SK-N-SH (cell line): ENCODE measurements at regions not wholly inside any gene's neighbourhood (a gene's known extent, or its start where the extent isn't known, plus 50 kb on each side); places are given as distances from the start of the nearest gene placed in this dataset.
"Not testable (repeated sequence)": the region's sequence is repeated elsewhere in the genome, so short reads cannot be mapped to it uniquely, and the experiment has no call there.

Experiments
- CTCF ChIA-PET: fragments of 300-600, 350-600 bp; formaldehyde crosslinking; extraction: SDS; loops from one replicate; lab custom pipeline; 2021; lab: Yijun Ruan, JAX
- POLR2A ChIA-PET: fragments of 350-600 bp; sonication (Branson Sonifier 250); formaldehyde crosslinking; extraction: SDS; loops from one replicate; lab custom pipeline; 2020; ENCODE audit warnings: antibody characterized with exemption, inconsistent platforms; lab: Yijun Ruan, JAX
- DNase-seq: peaks from one replicate; pipeline ENCODE4 v3.0.0; 2012
- H2AFZ ChIP-seq: fragments of 200-600 bp; sonication (generic); 2 replicates; pipeline ENCODE4 v1.8.1; 2016; ENCODE audit warnings: antibody characterized with exemption, mild to moderate bottlenecking, low read depth
- H3F3A ChIP-seq: fragments of 200-600 bp; sonication (generic); replicated peaks from 2 replicates; pipeline ENCODE3; 2016; ENCODE audit warnings: antibody characterized with exemption, mild to moderate bottlenecking; ENCODE audit not compliant: insufficient read depth
- H3K27ac ChIP-seq, 2 experiments: fragments of 200-500 bp in 1 of 2; fragments of 200-600 bp in 1 of 2; sonication (Bioruptor generic) in 1 of 2; sonication (generic), shearing (Covaris generic) in 1 of 2; 2 replicates each; pipeline versions ENCODE4 v1.5.1 to v1.6.1; 2014 to 2016; ENCODE audit warnings: low read depth in 2 of 2, inconsistent platforms in 1 of 2, low read length in 1 of 2, mild to moderate bottlenecking in 1 of 2, mixed read lengths in 1 of 2
- H3K27me3 ChIP-seq: fragments of 200-600 bp; sonication (generic), shearing (Covaris generic); 2 replicates; pipeline ENCODE4 v1.6.1; 2016; ENCODE audit warnings: mixed run types; ENCODE audit not compliant: insufficient read depth
- H3K36me3 ChIP-seq, 2 experiments: fragments of 200-500 bp in 1 of 2; fragments of 200-600 bp in 1 of 2; sonication (Bioruptor generic) in 1 of 2; sonication (generic) in 1 of 2; replicated peaks in 1 of 2; 2 replicates each; pipeline versions ENCODE3 to v1.5.1; 2014 to 2016; ENCODE audit warnings: low read length in 1 of 2, mild to moderate bottlenecking in 1 of 2; ENCODE audit not compliant: insufficient read depth in 2 of 2, control insufficient read depth in 1 of 2
- H3K4me1 ChIP-seq, 2 experiments: fragments of 200-500 bp in 1 of 2; fragments of 200-600 bp in 1 of 2; sonication (Bioruptor generic) in 1 of 2; sonication (generic), shearing (Covaris generic) in 1 of 2; 2 replicates each; pipeline versions ENCODE4 v1.5.1 to v1.6.1; 2014 to 2016; ENCODE audit warnings: low read depth in 1 of 2, low read length in 1 of 2, mixed run types in 1 of 2; ENCODE audit not compliant: insufficient read depth in 2 of 2, control insufficient read depth in 1 of 2
- H3K4me2 ChIP-seq: fragments of 200-600 bp; sonication (generic), shearing (Covaris generic); 2 replicates; pipeline ENCODE4 v1.6.1; 2017; ENCODE audit warnings: mixed run types
- H3K4me3 ChIP-seq, 2 experiments: fragments of 200-500 bp in 1 of 2; fragments of 200-600 bp in 1 of 2; sonication (Bioruptor generic) in 1 of 2; sonication (generic), shearing (Covaris generic) in 1 of 2; 2 replicates each; pipeline versions ENCODE4 v1.5.1 to v1.8.1; 2014 to 2016; ENCODE audit warnings: low read depth in 2 of 2, inconsistent platforms in 1 of 2, low read length in 1 of 2, mild to moderate bottlenecking in 1 of 2, mixed read lengths in 1 of 2, moderate library complexity in 1 of 2
- H3K79me2 ChIP-seq: fragments of 200-600 bp; sonication (generic); 2 replicates; pipeline ENCODE4 v1.8.1; 2017; ENCODE audit warnings: mild to moderate bottlenecking; ENCODE audit not compliant: insufficient read depth
- H3K9ac ChIP-seq: fragments of 200-600 bp; sonication (generic); 2 replicates; pipeline ENCODE4 v1.6.1; 2017; ENCODE audit warnings: mixed run types
- H3K9me2 ChIP-seq: fragments of 200-600 bp; sonication (generic); 2 replicates; pipeline ENCODE4 v1.6.1; 2017; ENCODE audit warnings: mixed run types
- H3K9me3 ChIP-seq: fragments of 200-600 bp; sonication (generic); 2 replicates; pipeline ENCODE4 v1.6.1; 2017; ENCODE audit warnings: mixed run types, mild to moderate bottlenecking, moderate library complexity
- H4K20me1 ChIP-seq: fragments of 200-600 bp; sonication (generic); 2 replicates; pipeline ENCODE4 v1.6.1; 2017; ENCODE audit warnings: mild to moderate bottlenecking, mixed run types; ENCODE audit not compliant: insufficient read depth
- JUND ChIP-seq: IDR thresholded peaks from 2 replicates; pipeline ENCODE4 v1.4.0; 2012
- RFX5 ChIP-seq: IDR thresholded peaks from 2 replicates; pipeline ENCODE4 v1.6.1; 2012; ENCODE audit warnings: mild to moderate bottlenecking, improper control_type of control experiment, low read length
- USF1 ChIP-seq: IDR thresholded peaks from 2 replicates; pipeline ENCODE4 v1.4.0; 2012; ENCODE audit warnings: low read depth, borderline replicate concordance
- USF2 ChIP-seq: fragments of 150-350 bp; IDR thresholded peaks from 2 replicates; pipeline ENCODE4 v1.6.1; 2017; ENCODE audit warnings: antibody characterized with exemption, low read length, low read depth, borderline replicate concordance
- WGBS: methylation state at CpG from one replicate; pipeline ENCODE4 v1.1.6; 2017; ENCODE audit warnings: low lambda C conversion rate; 5-methylcytosine and 5-hydroxymethylcytosine counted together

- Histone ChIP-seq H3K4me1 (no peaks in the 10 kb centered on the region), H3K9me2 (no peaks in the 10 kb centered on the region), H2AFZ (no peak overlapping the region), H3K9me3 (no peaks in the 10 kb centered on the region), H4K20me1 (no peaks in the 10 kb centered on the region), H3K79me2 (no peaks in the 10 kb centered on the region), H3F3A (no peaks in the 10 kb centered on the region), H3K36me3 (no peaks in the 10 kb centered on the region)
- no peak for DNase-seq
- TF ChIP-seq RFX5 (no peak), USF2 (no peak)
- TF ChIP-seq, all 33 proteins: peak for 0
- H3K9ac ChIP-seq, result no peak overlapping the region
- no peak overlapping the region for H3K4me2 ChIP-seq
- ChIA-PET POLR2A (no interaction called here), CTCF (interaction anchor here (1.3 to 11.7 kb wide), 3 partner anchors 11 to 504 kb away, joined by 3 to 214 read pairs (median 6); no protein-coding TSS in a partner anchor)
- no peak overlapping the region for H3K4me3 ChIP-seq
- H3K27ac ChIP-seq, result no peak overlapping the region
- H3K27me3 ChIP-seq, result no peaks in the 10 kb centered on the region
- WGBS, result 0% methylated on average over 1 of the region's 1 CpG
Observed at GRCh38 chr22:22968366-22968765, 80.8 kb downstream of the IGLL5 start.

GRCh38 chr22:22972605-22973004, 85.0 kb downstream of the IGLL5 start:
- DNase-seq, H3K27ac ChIP-seq, H3K9me2 ChIP-seq, POLR2A ChIA-PET, H3F3A ChIP-seq, H4K20me1 ChIP-seq, H3K9me3 ChIP-seq, H3K36me3 ChIP-seq, H3K9ac ChIP-seq, H2AFZ ChIP-seq, H3K27me3 ChIP-seq, H3K79me2 ChIP-seq, H3K4me3 ChIP-seq, H3K4me2 ChIP-seq: not testable (repeated sequence)
- peaks cover 0 to 16% of the 10 kb centered on the region in 2 experiments; a peak in 1 of 4 replicates for H3K4me1 ChIP-seq
- CTCF ChIA-PET, result interaction anchor here (6.0 to 11.7 kb wide), 2 partner anchors 15 to 156 kb away, joined by 51 to 214 read pairs; no protein-coding TSS in a partner anchor
- 32% methylated on average over 3 of the region's 3 CpGs for WGBS

- TF ChIP-seq JUND (no peak), USF1 (no peak), USF2 (no peak)
- TF ChIP-seq, all 33 proteins: peak for 0
- CTCF ChIA-PET, result interaction anchor here (1.2 to 11.7 kb wide), 7 partner anchors 15 to 387 kb away, joined by 3 to 214 read pairs (median 6); no protein-coding TSS in a partner anchor
- H3K4me2 ChIP-seq, result no peak overlapping the region
- H3K4me3 ChIP-seq, result no peak overlapping the region
- no peak overlapping the region for H3K9ac ChIP-seq
- no peaks in the 10 kb centered on the region for H3K79me2 ChIP-seq
- H3K36me3 ChIP-seq, result no peaks in the 10 kb centered on the region
- POLR2A ChIA-PET, result no interaction called here
- H4K20me1 ChIP-seq, result no peaks in the 10 kb centered on the region
- H3K27me3 ChIP-seq, result no peaks in the 10 kb centered on the region
- peaks cover 0 to 16% of the 10 kb centered on the region in 2 experiments; a peak in 1 of 4 replicates for H3K4me1 ChIP-seq
- H3K9me3 ChIP-seq, result no peaks in the 10 kb centered on the region
- H2AFZ ChIP-seq, result no peak overlapping the region
- H3F3A ChIP-seq, result no peaks in the 10 kb centered on the region
- no peak overlapping the region for H3K27ac ChIP-seq
- 37% methylated on average over 3 of the region's 3 CpGs for WGBS
- no peaks in the 10 kb centered on the region for H3K9me2 ChIP-seq
- DNase-seq, result no peak
Observed at GRCh38 chr22:22973336-22973735, 85.7 kb downstream of the IGLL5 start.
